ENCODE measurements at regions not wholly inside any gene's neighbourhood (a gene's known extent, or its start where the extent isn't known, plus 50 kb on each side); places are given as distances from the start of the nearest gene placed in this dataset.

DNA sequence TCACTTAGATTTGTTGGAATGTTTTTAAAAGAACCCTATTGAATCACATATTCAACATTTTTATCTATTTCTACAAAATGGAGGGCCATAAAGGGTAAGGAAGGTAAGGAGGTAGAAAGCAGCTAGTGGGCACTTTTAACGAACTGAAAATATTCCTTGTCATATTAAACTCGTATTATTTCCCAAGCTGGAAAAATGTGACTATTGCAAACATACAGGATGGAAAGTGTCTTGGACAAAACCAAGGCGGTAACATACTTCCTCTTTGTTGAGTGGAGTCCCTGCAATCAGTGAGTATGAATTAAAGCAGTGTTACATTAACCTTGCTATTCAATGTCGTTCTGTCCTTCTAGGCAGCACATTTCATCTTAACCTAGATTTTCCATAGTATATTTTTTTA is 165.6 kb downstream of the RCN1 start:
- H3K36me3 ChIP-seq (ENCODE audit: control insufficient read depth in 2 of 2, insufficient read depth in 1 of 2, low read length in 2 of 2): no peaks in the 10 kb centered on the region
- no peak overlapping the region for H3K27ac ChIP-seq (ENCODE audit: extremely low read depth, low read depth, low read length)
- H3K9me3 ChIP-seq (ENCODE audit: control insufficient read depth, insufficient read depth, low read depth, low read length): no peaks in the 10 kb centered on the region
- no peaks in the 10 kb centered on the region for H3K4me1 ChIP-seq (ENCODE audit: control insufficient read depth, insufficient read depth, low read length)
- ChIA-PET CTCF (no interaction called here), POLR2A (interaction anchor here (1.0 kb wide), 1 partner anchor 26 kb away, joined by 3 read pairs; no protein-coding TSS in a partner anchor)
- no peak for TF ChIP-seq ZNF366 (tag by site-specific recombination; conservative IDR thresholded peaks at IDR 0.05)
- no peak for TF ChIP-seq REST (tag by site-specific recombination; IDR thresholded peaks at IDR 0.05)
- TF ChIP-seq ZNF248 (tag by site-specific recombination; IDR thresholded peaks at IDR 0.05): no peak
- TF ChIP-seq, protein P1, sequence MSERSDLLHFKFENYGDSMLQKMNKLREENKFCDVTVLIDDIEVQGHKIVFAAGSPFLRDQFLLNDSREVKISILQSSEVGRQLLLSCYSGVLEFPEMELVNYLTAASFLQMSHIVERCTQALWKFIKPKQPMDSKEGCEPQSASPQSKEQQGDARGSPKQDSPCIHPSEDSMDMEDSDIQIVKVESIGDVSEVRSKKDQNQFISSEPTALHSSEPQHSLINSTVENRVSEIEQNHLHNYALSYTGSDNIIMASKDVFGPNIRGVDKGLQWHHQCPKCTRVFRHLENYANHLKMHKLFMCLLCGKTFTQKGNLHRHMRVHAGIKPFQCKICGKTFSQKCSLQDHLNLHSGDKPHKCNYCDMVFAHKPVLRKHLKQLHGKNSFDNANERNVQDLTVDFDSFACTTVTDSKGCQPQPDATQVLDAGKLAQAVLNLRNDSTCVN (tag by site-specific recombination; optimal IDR thresholded peaks at IDR 0.05): no peak
- TF ChIP-seq ZNF626 (tag by site-specific recombination; IDR thresholded peaks at IDR 0.05): no peak
- no peak for TF ChIP-seq ZNF266 (tag by site-specific recombination; IDR thresholded peaks at IDR 0.05; ENCODE audit: low read depth)
- no peak for TF ChIP-seq REPIN1 (tag by site-specific recombination; IDR thresholded peaks at IDR 0.05; ENCODE audit: low read depth)
- no peak for TF ChIP-seq ZEB2 (tag by site-specific recombination; IDR thresholded peaks at IDR 0.05)
- no peak for TF ChIP-seq EGR2 (tag by site-specific recombination; IDR thresholded peaks at IDR 0.05; ENCODE audit: low read depth)
- no peak for TF ChIP-seq ZNF660 (tag by site-specific recombination; IDR thresholded peaks at IDR 0.05)
- no peak for TF ChIP-seq ZNF670 (tag by site-specific recombination; IDR thresholded peaks at IDR 0.05; ENCODE audit: low read depth)
- no peak overlapping the region for H3K4me3 ChIP-seq (ENCODE audit: low read depth, low read length)

DNA sequence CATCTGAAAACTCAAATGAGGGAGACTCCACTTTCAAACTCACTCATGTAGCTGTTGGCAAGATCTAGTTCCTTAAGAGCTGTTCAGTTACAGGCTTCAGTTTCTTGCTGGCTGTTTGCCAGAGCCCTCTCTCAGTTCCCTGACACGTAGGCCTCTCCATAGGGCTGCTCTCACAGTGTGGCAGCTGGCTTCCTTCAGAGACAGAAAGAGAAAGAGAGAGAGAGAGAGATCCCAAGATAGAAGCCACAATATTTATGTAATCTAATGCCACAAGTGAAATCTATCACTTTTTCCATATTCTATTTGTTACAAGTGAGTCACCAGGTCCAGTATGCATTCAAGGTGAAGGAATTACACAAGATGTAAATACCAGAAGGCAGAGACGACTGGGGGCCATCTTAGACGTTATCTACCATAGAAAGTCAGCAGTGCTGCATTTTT is 168.8 kb downstream of the RCN1 start:
- Histone ChIP-seq H3K9me3 (ENCODE audit: control insufficient read depth, insufficient read depth, low read depth, low read length) (no peaks in the 10 kb centered on the region), H3K36me3 (ENCODE audit: control insufficient read depth in 2 of 2, insufficient read depth in 1 of 2, low read length in 2 of 2) (no peaks in the 10 kb centered on the region), H3K4me3 (ENCODE audit: low read depth, low read length) (no peak overlapping the region), H3K4me1 (ENCODE audit: control insufficient read depth, insufficient read depth, low read length) (no peaks in the 10 kb centered on the region), H3K27ac (ENCODE audit: extremely low read depth, low read depth, low read length) (no peak overlapping the region)
- ChIA-PET POLR2A (no interaction called here), CTCF (interaction anchor here (0.6 to 2.3 kb wide), 2 partner anchors 28 to 36 kb away, joined by 3 to 17 read pairs; no protein-coding TSS in a partner anchor)
- no peak for TF ChIP-seq BCL6B (tag by site-specific recombination; IDR thresholded peaks at IDR 0.05)
- TF ChIP-seq, protein P2, sequence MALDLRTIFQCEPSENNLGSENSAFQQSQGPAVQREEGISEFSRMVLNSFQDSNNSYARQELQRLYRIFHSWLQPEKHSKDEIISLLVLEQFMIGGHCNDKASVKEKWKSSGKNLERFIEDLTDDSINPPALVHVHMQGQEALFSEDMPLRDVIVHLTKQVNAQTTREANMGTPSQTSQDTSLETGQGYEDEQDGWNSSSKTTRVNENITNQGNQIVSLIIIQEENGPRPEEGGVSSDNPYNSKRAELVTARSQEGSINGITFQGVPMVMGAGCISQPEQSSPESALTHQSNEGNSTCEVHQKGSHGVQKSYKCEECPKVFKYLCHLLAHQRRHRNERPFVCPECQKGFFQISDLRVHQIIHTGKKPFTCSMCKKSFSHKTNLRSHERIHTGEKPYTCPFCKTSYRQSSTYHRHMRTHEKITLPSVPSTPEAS (tag by site-specific recombination; IDR thresholded peaks at IDR 0.05): no peak
- TF ChIP-seq ZBTB44 (tag by site-specific recombination; IDR thresholded peaks at IDR 0.05): no peak
- TF ChIP-seq ZNF239 (tag by site-specific recombination; IDR thresholded peaks at IDR 0.05): no peak
- no peak for TF ChIP-seq ZSCAN23 (tag by site-specific recombination; IDR thresholded peaks at IDR 0.05)
- no peak for TF ChIP-seq ZNF311 (tag by site-specific recombination; IDR thresholded peaks at IDR 0.05; ENCODE audit: borderline replicate concordance)
- TF ChIP-seq ZBTB7A (tag by site-specific recombination; IDR thresholded peaks at IDR 0.05; ENCODE audit: low read depth): no peak
- TF ChIP-seq, protein P3, sequence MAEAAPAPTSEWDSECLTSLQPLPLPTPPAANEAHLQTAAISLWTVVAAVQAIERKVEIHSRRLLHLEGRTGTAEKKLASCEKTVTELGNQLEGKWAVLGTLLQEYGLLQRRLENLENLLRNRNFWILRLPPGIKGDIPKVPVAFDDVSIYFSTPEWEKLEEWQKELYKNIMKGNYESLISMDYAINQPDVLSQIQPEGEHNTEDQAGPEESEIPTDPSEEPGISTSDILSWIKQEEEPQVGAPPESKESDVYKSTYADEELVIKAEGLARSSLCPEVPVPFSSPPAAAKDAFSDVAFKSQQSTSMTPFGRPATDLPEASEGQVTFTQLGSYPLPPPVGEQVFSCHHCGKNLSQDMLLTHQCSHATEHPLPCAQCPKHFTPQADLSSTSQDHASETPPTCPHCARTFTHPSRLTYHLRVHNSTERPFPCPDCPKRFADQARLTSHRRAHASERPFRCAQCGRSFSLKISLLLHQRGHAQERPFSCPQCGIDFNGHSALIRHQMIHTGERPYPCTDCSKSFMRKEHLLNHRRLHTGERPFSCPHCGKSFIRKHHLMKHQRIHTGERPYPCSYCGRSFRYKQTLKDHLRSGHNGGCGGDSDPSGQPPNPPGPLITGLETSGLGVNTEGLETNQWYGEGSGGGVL (tag by site-specific recombination; IDR thresholded peaks at IDR 0.05): no peak
- no peak for TF ChIP-seq PATZ1 (tag by site-specific recombination; IDR thresholded peaks at IDR 0.05)
- TF ChIP-seq ZNF529 (tag by site-specific recombination; IDR thresholded peaks at IDR 0.05; ENCODE audit: insufficient replicate concordance): no peak
- no peak for TF ChIP-seq ZNF184 (tag by site-specific recombination; IDR thresholded peaks at IDR 0.05)

All from HEK293 (cell line).